NCI-H510A (cell line): ENCODE measurements at regions not wholly inside any gene's neighbourhood (a gene's known extent, or its start where the extent isn't known, plus 50 kb on each side); places are given as distances from the start of the nearest gene placed in this dataset.

Experiments
- DNase-seq: peaks from one replicate; lab custom pipeline; 2025; lab: John Stamatoyannopoulos, UW

GRCh38 chr6:54991761-54992330, 145.3 kb downstream of the FAM83B start:
- no peak for DNase-seq

- DNase-seq, result no peak
Observed at GRCh38 chr6:54992789-54993188, 146.2 kb downstream of the FAM83B start.

GRCh38 chr6:54993294-54993693, 146.7 kb downstream of the FAM83B start:
- no peak for DNase-seq

GRCh38 chr6:54993948-54994347, 147.4 kb downstream of the FAM83B start:
- DNase-seq, result no peak

- DNase-seq, result no peak
Observed at GRCh38 chr6:54998576-54998975, 152.0 kb downstream of the FAM83B start.

- no peak for DNase-seq
Observed at GRCh38 chr6:55003719-55004430, 157.3 kb downstream of the FAM83B start.

- DNase-seq, result no peak
Observed at GRCh38 chr6:55009131-55009530, 162.6 kb downstream of the FAM83B start.

GRCh38 chr6:55011034-55011433, 163.3 kb upstream of the HCRTR2 start:
- no peak for DNase-seq

- DNase-seq, result no peak
Observed at GRCh38 chr6:55012454-55012853, 161.9 kb upstream of the HCRTR2 start.

- DNase-seq, result no peak
Observed at GRCh38 chr6:55014321-55015088, 159.8 kb upstream of the HCRTR2 start.

- no peak for DNase-seq
Observed at GRCh38 chr6:55016261-55016660, 158.1 kb upstream of the HCRTR2 start.

- DNase-seq, result no peak
Observed at GRCh38 chr6:55017555-55018300, 156.6 kb upstream of the HCRTR2 start.

- DNase-seq, result no peak
Observed at GRCh38 chr6:55019591-55019990, 154.7 kb upstream of the HCRTR2 start.

- DNase-seq, result no peak
Observed at GRCh38 chr6:55023230-55023629, 151.1 kb upstream of the HCRTR2 start.

GRCh38 chr6:55033016-55033546, 141.2 kb upstream of the HCRTR2 start:
- no peak for DNase-seq

- DNase-seq, result no peak
Observed at GRCh38 chr6:55034752-55035151, 139.6 kb upstream of the HCRTR2 start.

GRCh38 chr6:55040102-55040848, 134.0 kb upstream of the HCRTR2 start:
- DNase-seq, result no peak

- no peak for DNase-seq
Observed at GRCh38 chr6:55046869-55047422, 127.4 kb upstream of the HCRTR2 start.

GRCh38 chr6:55047451-55048044, 126.8 kb upstream of the HCRTR2 start:
- no peak for DNase-seq

GRCh38 chr6:55049866-55050265, 124.4 kb upstream of the HCRTR2 start:
- no peak for DNase-seq

- no peak for DNase-seq
Observed at GRCh38 chr6:55052846-55053245, 121.5 kb upstream of the HCRTR2 start.
